ENCODE measurements at regions not wholly inside any gene's neighbourhood (a gene's known extent, or its start where the extent isn't known, plus 50 kb on each side); places are given as distances from the start of the nearest gene placed in this dataset.

GRCh38 chr3:80275120-80275519, 507.3 kb upstream of the ROBO1 start:
- no peak for DNase-seq

- no peak for DNase-seq
Measured at GRCh38 chr3:80263260-80263659, 495.5 kb upstream of the ROBO1 start.

- no peak for DNase-seq
Measured at GRCh38 chr3:80261082-80261481, 493.3 kb upstream of the ROBO1 start.

GRCh38 chr3:80259736-80260135, 491.9 kb upstream of the ROBO1 start:
- DNase-seq: no peak

- DNase-seq: no peak
Measured at GRCh38 chr3:80252113-80252512, 484.3 kb upstream of the ROBO1 start.

GRCh38 chr3:80247766-80248165, 480.0 kb upstream of the ROBO1 start:
- DNase-seq: no peak

GRCh38 chr3:80244390-80244789, 476.6 kb upstream of the ROBO1 start:
- no peak for DNase-seq

GRCh38 chr3:80241791-80242190, 474.0 kb upstream of the ROBO1 start:
- no peak for DNase-seq

- no peak for DNase-seq
Measured at GRCh38 chr3:80239301-80239700, 471.5 kb upstream of the ROBO1 start.

GRCh38 chr3:80238606-80239005, 470.8 kb upstream of the ROBO1 start:
- DNase-seq: no peak

GRCh38 chr3:80238152-80238551, 470.4 kb upstream of the ROBO1 start:
- DNase-seq: no peak

- DNase-seq: no peak
Measured at GRCh38 chr3:80234706-80235105, 466.9 kb upstream of the ROBO1 start.

GRCh38 chr3:80233576-80233975, 465.8 kb upstream of the ROBO1 start:
- no peak for DNase-seq

GRCh38 chr3:80232760-80233159, 465.0 kb upstream of the ROBO1 start:
- no peak for DNase-seq

GRCh38 chr3:80230962-80231361, 463.2 kb upstream of the ROBO1 start:
- no peak for DNase-seq

- no peak for DNase-seq
Measured at GRCh38 chr3:80227216-80227615, 459.4 kb upstream of the ROBO1 start.

GRCh38 chr3:80215191-80215590, 447.4 kb upstream of the ROBO1 start:
- no peak for DNase-seq

- DNase-seq: no peak
Measured at GRCh38 chr3:80213086-80213485, 445.3 kb upstream of the ROBO1 start.

- no peak for DNase-seq
Measured at GRCh38 chr3:80192936-80193335, 425.1 kb upstream of the ROBO1 start.

GRCh38 chr3:80190051-80190450, 422.3 kb upstream of the ROBO1 start:
- DNase-seq: no peak

GRCh38 chr3:80187981-80188380, 420.2 kb upstream of the ROBO1 start:
- no peak for DNase-seq

- DNase-seq: no peak
Measured at GRCh38 chr3:80159990-80160506, 392.2 kb upstream of the ROBO1 start.

- DNase-seq: no peak
Measured at GRCh38 chr3:80158332-80158731, 390.5 kb upstream of the ROBO1 start.

GRCh38 chr3:80157546-80157945, 389.7 kb upstream of the ROBO1 start:
- DNase-seq: no peak

GRCh38 chr3:80152692-80153091, 384.9 kb upstream of the ROBO1 start:
- no peak for DNase-seq

- DNase-seq: no peak
Measured at GRCh38 chr3:80142714-80143113, 374.9 kb upstream of the ROBO1 start.

All from CD4-positive, alpha-beta T cell treated with Interleukin-6 for 4 hours (primary cell).